HG03196 (cell line): ENCODE measurements at regions not wholly inside any gene's neighbourhood (a gene's known extent, or its start where the extent isn't known, plus 50 kb on each side); places are given as distances from the start of the nearest gene placed in this dataset.

Experiments used
- ATAC-seq: cut with Tn5 transposase; IDR thresholded peaks from one replicate; pipeline ENCODE4 v1.9.1; 2021; ENCODE audit not compliant: unreplicated experiment

DNA sequence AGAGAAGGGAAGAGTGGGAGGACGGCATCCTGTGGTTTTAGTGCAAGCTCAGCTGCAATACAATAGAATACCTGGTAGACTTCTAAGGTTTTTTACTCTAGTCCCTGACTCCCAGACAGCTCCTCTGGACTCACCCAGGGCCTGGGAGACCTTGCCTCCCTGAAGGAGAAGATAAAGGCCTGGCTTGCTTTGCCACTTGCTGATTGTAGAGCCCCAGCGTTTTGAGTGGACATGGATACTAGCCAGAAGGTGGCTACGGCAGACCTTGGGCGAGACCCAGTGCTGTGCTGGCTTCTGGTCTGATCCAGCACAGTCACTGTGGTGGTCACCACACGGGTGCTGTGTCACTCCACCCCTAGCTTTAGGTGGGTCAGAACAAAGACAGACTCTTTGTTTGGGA is 72.2 kb upstream of the TTC14 start:
- no peak for ATAC-seq

DNA sequence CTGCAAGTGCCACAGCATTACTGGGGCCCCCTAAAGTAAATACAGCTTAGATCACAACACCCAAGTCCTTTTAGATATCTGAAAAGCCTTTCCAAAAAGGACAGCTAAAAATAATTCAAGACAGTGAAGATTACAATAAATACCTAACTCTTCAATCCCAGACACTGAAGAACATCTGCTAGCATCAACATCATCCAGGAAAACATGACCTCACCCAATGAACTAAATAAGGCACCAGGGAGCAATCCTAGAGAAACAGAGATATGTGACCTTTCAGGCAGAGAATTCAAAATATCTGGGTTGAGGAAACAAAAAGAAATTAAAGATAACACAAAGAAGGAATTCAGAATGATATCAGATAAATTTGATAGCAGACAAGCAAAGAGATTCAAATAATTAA is 71.7 kb upstream of the TTC14 start:
- ATAC-seq: no peak

DNA sequence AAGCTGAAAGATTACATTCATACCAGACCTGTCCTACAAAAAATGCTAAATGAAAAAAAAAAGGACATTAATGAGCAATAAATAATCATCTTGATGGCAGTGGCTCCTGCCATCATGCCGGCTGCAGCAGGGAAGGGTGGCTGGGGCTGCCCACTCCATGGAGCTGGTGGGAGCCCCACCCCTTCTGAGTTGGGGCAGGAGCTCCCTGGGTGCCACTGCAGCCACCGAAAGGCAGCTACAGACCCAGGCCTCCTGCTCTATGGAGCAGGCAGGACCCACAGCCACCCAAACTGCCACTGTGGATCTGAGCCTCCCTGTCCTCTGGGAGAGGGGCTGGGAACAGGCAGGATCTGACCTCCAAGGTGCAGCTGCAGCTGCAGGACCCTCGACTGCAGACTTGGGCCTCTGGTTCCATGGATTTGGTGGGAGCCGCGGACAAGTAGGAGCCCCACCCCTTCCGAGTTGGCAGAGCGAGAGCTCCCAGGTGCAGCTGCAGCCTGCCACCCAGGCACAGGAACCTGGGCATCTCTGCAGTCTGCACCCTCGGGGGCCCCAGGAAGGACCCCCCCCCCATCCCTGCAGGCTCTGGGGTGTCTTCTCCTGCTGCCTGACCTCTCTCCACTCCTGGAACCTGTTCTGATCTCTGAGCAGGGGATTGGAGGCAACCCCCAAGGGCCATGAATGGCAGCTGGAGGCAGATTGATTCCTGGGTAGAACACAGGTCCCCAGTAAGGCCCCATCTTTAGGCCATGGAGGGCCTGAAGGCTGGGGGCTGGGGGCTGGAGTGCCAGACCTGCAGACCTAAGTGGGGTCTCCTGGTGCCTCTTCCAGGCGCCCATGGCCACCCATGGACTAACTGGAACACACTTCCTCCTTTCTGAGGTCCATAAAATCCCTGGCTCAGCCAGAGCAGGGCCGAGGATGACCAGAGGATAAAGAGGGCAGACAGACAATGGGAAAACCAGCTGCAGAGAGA is 70.4 kb upstream of the TTC14 start:
- ATAC-seq: no peak

DNA sequence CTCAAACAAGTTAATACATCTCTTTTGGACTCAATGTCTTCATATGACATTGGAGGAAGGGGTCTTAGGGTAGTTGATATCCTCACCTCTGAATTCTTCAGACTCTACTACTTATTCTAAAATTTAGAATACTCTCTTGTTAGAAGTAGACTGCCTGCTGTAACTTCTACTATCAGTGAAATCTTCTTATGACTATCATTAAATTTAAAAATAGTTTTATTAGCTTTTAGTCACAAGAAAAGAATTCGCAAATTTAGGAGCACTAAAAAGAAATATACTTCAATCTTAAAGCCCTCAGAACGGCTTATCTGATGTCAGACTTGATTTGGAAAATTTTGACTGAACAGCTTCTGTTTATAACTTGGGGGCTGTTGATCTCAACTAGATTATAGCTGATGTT is 67.1 kb upstream of the TTC14 start:
- no peak for ATAC-seq

DNA sequence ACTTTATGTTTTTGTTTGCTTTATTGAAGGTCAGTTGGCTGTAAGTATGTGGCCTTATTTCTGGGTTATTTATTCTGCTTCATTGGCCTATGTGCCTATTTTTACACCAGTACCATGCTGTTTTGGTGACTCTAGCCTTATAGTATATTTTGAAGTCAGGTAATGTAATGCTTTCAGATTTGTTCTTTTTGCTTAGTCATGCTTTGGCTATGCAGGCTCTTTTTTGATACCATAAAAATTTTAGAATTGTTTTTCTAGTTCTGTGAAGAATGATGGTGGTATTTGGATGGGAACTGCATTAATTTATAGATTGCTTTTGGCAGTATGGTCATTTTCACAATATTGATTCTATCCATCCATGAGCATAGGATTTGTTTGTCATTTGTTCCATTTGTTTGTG is 63.5 kb upstream of the TTC14 start:
- no peak for ATAC-seq

DNA sequence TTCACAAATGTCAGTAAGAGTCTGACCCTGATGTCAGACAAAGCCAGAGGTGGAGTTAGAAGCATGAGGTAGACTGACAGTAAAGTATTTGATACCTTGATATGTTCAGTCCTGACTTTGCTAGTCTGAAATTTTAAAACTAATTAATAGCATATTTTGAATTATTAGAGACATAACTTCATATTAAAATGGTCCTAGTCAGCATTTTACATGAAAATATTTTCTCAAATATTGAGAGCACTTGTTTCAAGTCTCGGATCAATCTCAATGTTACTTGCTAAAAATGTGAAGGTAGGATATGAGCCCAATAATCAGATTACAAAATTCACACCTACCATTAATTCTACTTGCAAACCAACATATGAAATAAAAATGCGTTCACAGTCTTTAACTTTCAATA is 58.1 kb upstream of the TTC14 start:
- no peak for ATAC-seq

DNA sequence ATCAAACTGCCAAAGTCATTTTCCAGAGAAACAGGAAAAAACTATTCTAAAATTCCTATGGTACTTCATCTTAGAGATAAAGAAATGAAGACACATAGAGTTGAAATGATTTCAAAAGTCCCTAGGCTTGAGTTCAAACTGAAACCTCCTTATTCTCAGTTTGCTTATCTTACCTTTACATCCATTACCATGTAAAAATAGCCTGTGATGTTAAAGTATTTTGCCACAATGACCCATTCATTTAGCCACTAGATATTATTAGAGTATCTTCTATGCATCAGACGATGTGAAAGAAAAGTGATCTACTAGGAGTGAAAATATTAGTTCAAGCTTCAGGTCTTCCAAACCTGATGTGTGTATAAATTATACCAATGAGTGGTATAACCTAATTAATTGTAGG is 55.1 kb upstream of the TTC14 start:
- ATAC-seq: no peak

DNA sequence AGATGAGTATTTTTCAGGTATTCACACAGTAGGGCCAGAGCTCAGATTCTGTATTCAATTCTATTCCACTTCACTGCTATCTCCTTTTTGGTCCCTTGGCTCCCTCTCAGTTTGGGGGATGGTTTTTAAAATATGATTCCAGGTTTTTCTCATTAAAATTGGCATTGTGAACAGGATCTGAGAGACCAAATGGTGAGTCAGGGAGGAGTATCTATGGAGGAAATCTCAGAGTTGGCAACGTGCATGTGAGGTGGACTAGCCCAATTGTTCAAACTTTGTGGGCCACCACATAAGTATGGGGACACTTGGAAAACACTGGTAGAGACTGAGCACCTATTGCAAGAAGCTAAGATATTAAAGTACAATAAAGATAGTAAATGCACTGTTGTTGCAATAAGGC is 53.9 kb upstream of the TTC14 start:
- no peak for ATAC-seq
